Karpas-422 (cell line): ENCODE measurements at regions not wholly inside any gene's neighbourhood (a gene's known extent, or its start where the extent isn't known, plus 50 kb on each side); places are given as distances from the start of the nearest gene placed in this dataset.
A peak's percentile ranks its signal among the peaks of the same experiment; 100 is the strongest.

Source experiments
- DNase-seq: peaks from one replicate; pipeline ENCODE4 v3.0.0-alpha.2; 2015
- H2AFZ ChIP-seq: fragments of 200-600 bp; sonication (generic); 2 replicates; pipeline ENCODE4 v1.6.1; 2014; ENCODE audit warnings: antibody characterized with exemption, low read length, mixed read lengths
- H3K27ac ChIP-seq: fragments of 200-600 bp; sonication (generic); 2 replicates; pipeline ENCODE4 v1.5.1; 2014; ENCODE audit warnings: mild to moderate bottlenecking, low read length, moderate library complexity
- H3K27me3 ChIP-seq: fragments of 200-600 bp; sonication (generic); 2 replicates; pipeline ENCODE4 v1.6.1; 2014; ENCODE audit warnings: low read length, mixed read lengths
- H3K36me3 ChIP-seq: fragments of 200-600 bp; sonication (generic); 2 replicates; pipeline ENCODE4 v1.6.1; 2014; ENCODE audit warnings: low read length, mixed read lengths; ENCODE audit not compliant: insufficient read depth
- H3K4me1 ChIP-seq: fragments of 200-600 bp; sonication (generic); 2 replicates; pipeline ENCODE4 v1.6.1; 2014; ENCODE audit warnings: mild to moderate bottlenecking, low read length, mixed read lengths
- H3K4me2 ChIP-seq: fragments of 200-600 bp; sonication (generic); 2 replicates; pipeline ENCODE4 v1.6.1; 2014; ENCODE audit warnings: low read length, low read depth, mild to moderate bottlenecking; ENCODE audit not compliant: poor library complexity, severe bottlenecking
- H3K4me3 ChIP-seq: fragments of 200-600 bp; sonication (generic); 2 replicates; pipeline ENCODE4 v1.5.1; 2014; ENCODE audit warnings: mild to moderate bottlenecking, antibody characterized with exemption, low read length, mixed read lengths
- H3K79me2 ChIP-seq: fragments of 200-600 bp; sonication (generic); 2 replicates; pipeline ENCODE4 v1.6.1; 2014; ENCODE audit warnings: mild to moderate bottlenecking, low read length, mixed read lengths
- H3K9ac ChIP-seq: fragments of 200-600 bp; sonication (generic); 2 replicates; pipeline ENCODE4 v1.6.0; 2014; ENCODE audit warnings: low read length
- H3K9me2 ChIP-seq: fragments of 200-600 bp; sonication (generic), shearing (Covaris generic); replicated peaks from 2 replicates; pipeline ENCODE4 v1.6.0; 2014; ENCODE audit warnings: mild to moderate bottlenecking, low read length, moderate library complexity; ENCODE audit not compliant: insufficient read depth
- H3K9me3 ChIP-seq: fragments of 300-700, 200-600 bp; sonication (generic); 2 replicates; pipeline ENCODE4 v1.6.1; 2014; ENCODE audit warnings: low read length, mixed read lengths
- H4K20me1 ChIP-seq: fragments of 200-600 bp; sonication (generic); 2 replicates; pipeline ENCODE4 v1.6.1; 2014; ENCODE audit warnings: mild to moderate bottlenecking, antibody characterized with exemption, low read length, low read depth; ENCODE audit not compliant: insufficient read depth

GRCh38 chr2:16324544-16324937 lies 341.1 kb downstream of the CYRIA start:
- Histone ChIP-seq H3K9ac (no peak overlapping the region), H3K4me2 (no peak overlapping the region), H3K27ac (no peak overlapping the region), H3K9me2 (no peaks in the 10 kb centered on the region), H3K9me3 (no peaks in the 10 kb centered on the region), H3K4me1 (peaks cover 6% of the 10 kb centered on the region), H3K4me3 (no peak overlapping the region), H3K36me3 (no peaks in the 10 kb centered on the region), H3K79me2 (no peaks in the 10 kb centered on the region), H3K27me3 (no peaks in the 10 kb centered on the region), H4K20me1 (no peaks in the 10 kb centered on the region), H2AFZ (no peak overlapping the region)
- no peak for DNase-seq

GRCh38 chr2:16323551-16324543 lies 341.8 kb downstream of the CYRIA start:
- H3K4me3 ChIP-seq, result no peak overlapping the region
- H3K4me2 ChIP-seq, result no peak overlapping the region
- no peaks in the 10 kb centered on the region for H3K36me3 ChIP-seq
- no peaks in the 10 kb centered on the region for H3K9me3 ChIP-seq
- no peaks in the 10 kb centered on the region for H3K27me3 ChIP-seq
- no peaks in the 10 kb centered on the region for H3K79me2 ChIP-seq
- H3K27ac ChIP-seq, result no peak overlapping the region
- H3K4me1 ChIP-seq, result peaks cover 6% of the 10 kb centered on the region
- no peak overlapping the region for H2AFZ ChIP-seq
- H3K9me2 ChIP-seq, result no peaks in the 10 kb centered on the region
- H4K20me1 ChIP-seq, result no peaks in the 10 kb centered on the region
- no peak for DNase-seq
- H3K9ac ChIP-seq, result no peak overlapping the region

- no peaks in the 10 kb centered on the region for H4K20me1 ChIP-seq
- H3K4me2 ChIP-seq, result no peak overlapping the region
- H3K27ac ChIP-seq, result no peak overlapping the region
- H3K9ac ChIP-seq, result no peak overlapping the region
- peaks cover 6% of the 10 kb centered on the region for H3K4me1 ChIP-seq
- H3K4me3 ChIP-seq, result no peak overlapping the region
- H3K9me2 ChIP-seq, result no peaks in the 10 kb centered on the region
- no peak for DNase-seq
- H2AFZ ChIP-seq, result no peak overlapping the region
- no peaks in the 10 kb centered on the region for H3K79me2 ChIP-seq
- H3K36me3 ChIP-seq, result no peaks in the 10 kb centered on the region
- H3K27me3 ChIP-seq, result no peaks in the 10 kb centered on the region
- H3K9me3 ChIP-seq, result no peaks in the 10 kb centered on the region
Observed at GRCh38 chr2:16323126-16323520, 342.5 kb downstream of the CYRIA start.

GRCh38 chr2:16322308-16323125 lies 343.1 kb downstream of the CYRIA start:
- Histone ChIP-seq H3K9me3 (no peaks in the 10 kb centered on the region), H4K20me1 (no peaks in the 10 kb centered on the region), H3K79me2 (no peaks in the 10 kb centered on the region), H3K9ac (no peak overlapping the region), H3K27ac (no peak overlapping the region), H3K4me2 (no peak overlapping the region), H3K36me3 (no peaks in the 10 kb centered on the region), H3K27me3 (no peaks in the 10 kb centered on the region), H3K4me3 (no peak overlapping the region), H3K9me2 (no peaks in the 10 kb centered on the region), H3K4me1 (peaks cover 6% of the 10 kb centered on the region), H2AFZ (no peak overlapping the region)
- DNase-seq, result no peak

- H3K27ac ChIP-seq, result no peak overlapping the region
- H3K36me3 ChIP-seq, result no peaks in the 10 kb centered on the region
- H3K4me2 ChIP-seq, result no peak overlapping the region
- no peak overlapping the region for H3K9ac ChIP-seq
- no peak overlapping the region for H2AFZ ChIP-seq
- H3K27me3 ChIP-seq, result no peaks in the 10 kb centered on the region
- H3K4me1 ChIP-seq, result peaks cover under 1% of the 10 kb centered on the region; the same call in 1 of the 2 replicates
- H3K4me3 ChIP-seq, result no peak overlapping the region
- no peaks in the 10 kb centered on the region for H3K9me3 ChIP-seq
- no peaks in the 10 kb centered on the region for H3K79me2 ChIP-seq
- no peaks in the 10 kb centered on the region for H4K20me1 ChIP-seq
- DNase-seq, result peak; percentile 46
- H3K9me2 ChIP-seq, result no peaks in the 10 kb centered on the region
Observed at GRCh38 chr2:16321872-16322271, 343.8 kb downstream of the CYRIA start.

GRCh38 chr2:16321256-16321655 lies 344.4 kb downstream of the CYRIA start:
- Histone ChIP-seq H2AFZ (no peak overlapping the region), H3K36me3 (no peaks in the 10 kb centered on the region), H3K4me2 (no peak overlapping the region), H3K4me1 (no peaks in the 10 kb centered on the region), H4K20me1 (no peaks in the 10 kb centered on the region), H3K79me2 (no peaks in the 10 kb centered on the region), H3K4me3 (no peak overlapping the region), H3K9me3 (no peaks in the 10 kb centered on the region), H3K9ac (no peak overlapping the region), H3K27me3 (no peaks in the 10 kb centered on the region), H3K9me2 (no peaks in the 10 kb centered on the region), H3K27ac (no peak overlapping the region)
- no peak for DNase-seq

- Histone ChIP-seq H3K79me2 (no peaks in the 10 kb centered on the region), H3K9ac (no peak overlapping the region)
Observed at GRCh38 chr2:16320716-16321115, 344.9 kb downstream of the CYRIA start.

GRCh38 chr2:16319551-16320121 lies 346.0 kb downstream of the CYRIA start:
- H3K36me3 ChIP-seq, result no peaks in the 10 kb centered on the region
- no peaks in the 10 kb centered on the region for H3K9me3 ChIP-seq
- H2AFZ ChIP-seq, result no peak overlapping the region
- no peaks in the 10 kb centered on the region for H3K79me2 ChIP-seq
- no peak overlapping the region for H3K4me3 ChIP-seq
- no peak for DNase-seq
- H3K9ac ChIP-seq, result no peak overlapping the region
- no peak overlapping the region for H3K27ac ChIP-seq
- no peaks in the 10 kb centered on the region for H3K9me2 ChIP-seq
- H3K27me3 ChIP-seq, result no peaks in the 10 kb centered on the region
- no peaks in the 10 kb centered on the region for H3K4me1 ChIP-seq
- no peak overlapping the region for H3K4me2 ChIP-seq
- H4K20me1 ChIP-seq, result no peaks in the 10 kb centered on the region

More at GRCh38 chr2:16320716-16321115, 344.9 kb downstream of the CYRIA start:
- H3K27ac ChIP-seq, result no peak overlapping the region
- H3K4me2 ChIP-seq, result no peak overlapping the region
- no peaks in the 10 kb centered on the region for H3K9me2 ChIP-seq
- H4K20me1 ChIP-seq, result no peaks in the 10 kb centered on the region
- no peaks in the 10 kb centered on the region for H3K36me3 ChIP-seq
- no peaks in the 10 kb centered on the region for H3K4me1 ChIP-seq
- no peaks in the 10 kb centered on the region for H3K9me3 ChIP-seq
- H3K27me3 ChIP-seq, result no peaks in the 10 kb centered on the region
- no peak overlapping the region for H2AFZ ChIP-seq
- no peak overlapping the region for H3K4me3 ChIP-seq
- no peak for DNase-seq
